Gastrocnemius medialis (tissue), 4 donors: ENCODE measurements at regions not wholly inside any gene's neighbourhood (a gene's known extent, or its start where the extent isn't known, plus 50 kb on each side); places are given as distances from the start of the nearest gene placed in this dataset.

ENCODE experiments used
- ATAC-seq, 2 donors: fragments of 150-250 bp; one replicate each; pipeline ENCODE4 v1.9.1; 2016
- DNase-seq, 2 donors: peaks; one replicate each; pipeline ENCODE4 v3.0.0-alpha.2; 2019
- H3K27ac ChIP-seq, 4 donors: fragments of 200-600 bp; sonication (generic); 1 replicate in 1 of 4; 2 replicates in 3 of 4; pipeline ENCODE4 v1.5.1; 2016 to 2018; ENCODE audit warnings: mild to moderate bottlenecking in 2 of 4, moderate library complexity in 1 of 4
- H3K27me3 ChIP-seq, 3 donors: fragments of 200-600 bp; sonication (generic) in 2 of 3; 1 replicate in 1 of 3; 2 replicates in 2 of 3; pipeline versions ENCODE4 v1.5.1 to v1.6.0; 2016 to 2019; ENCODE audit warnings: mild to moderate bottlenecking in 1 of 3, moderate library complexity in 1 of 3
- H3K36me3 ChIP-seq, 2 donors: fragments of 200-600 bp; sonication (generic) in 1 of 2; one replicate each; pipeline ENCODE4 v1.5.1; 2017 to 2018
- H3K4me1 ChIP-seq, 2 donors: fragments of 200-600 bp; sonication (generic) in 1 of 2; one replicate each; pipeline ENCODE4 v1.5.1; 2016 to 2017; ENCODE audit warnings: mild to moderate bottlenecking in 2 of 2
- H3K4me3 ChIP-seq, 4 donors: fragments of 200-600 bp; sonication (generic) in 3 of 4; 1 replicate in 1 of 4; 2 replicates in 3 of 4; pipeline ENCODE4 v1.5.1; 2016 to 2019; ENCODE audit warnings: mild to moderate bottlenecking in 2 of 4
- H3K9me3 ChIP-seq, 3 donors: fragments of 200-600 bp; sonication (generic) in 2 of 3; 1 replicate in 1 of 3; 2 replicates in 2 of 3; pipeline ENCODE4 v1.5.1; 2016 to 2019
- CTCF ChIP-seq, 5 experiments: fragments of 450-650 bp in 3 of 5; fragments of 200-600 bp in 2 of 5; sonication (generic) in 2 of 5; IDR thresholded peaks in 4 of 5; conservative IDR thresholded peaks in 1 of 5; 1 replicate in 4 of 5; 2 replicates in 1 of 5; pipeline ENCODE4 v1.5.1; 2016 to 2019; ENCODE audit warnings: antibody characterized with exemption in 5 of 5, mild to moderate bottlenecking in 3 of 5, moderate library complexity in 3 of 5
- POLR2A ChIP-seq, 2 donors: fragments of 450-650 bp; IDR thresholded peaks; one replicate each; pipeline ENCODE4 v1.6.1; 2017; ENCODE audit warnings: antibody characterized with exemption in 2 of 2, mild to moderate bottlenecking in 2 of 2, moderate library complexity in 2 of 2
- in situ Hi-C, 4 donors: fragments of 200-750 bp; cut with MboI; loops; one replicate each; pipeline versions ENCODE4 v1.15.0 to v1.8.0; 2017; ENCODE audit warnings: low sequenced_read_pairs in 4 of 4
- intact Hi-C: fragments of 100-400 bp; cut with DNase I; formaldehyde crosslinking; loops from one replicate; pipeline ENCODE4 v1.15.1; 2023; ENCODE audit warnings: low total_unique reads

GRCh38 chrX:122566401-122566800 is 617.7 kb upstream of the GRIA3 start:
- DNase-seq (no peak), ATAC-seq (no peak)
- no peak overlapping the region for H3K27ac ChIP-seq
- TF ChIP-seq CTCF (IDR thresholded peaks at IDR 0.05 in 4 of 5, conservative IDR thresholded peaks at IDR 0.05 in 1 of 5) (no peak), POLR2A (IDR thresholded peaks at IDR 0.05) (no peak)
- no peak overlapping the region for H3K4me3 ChIP-seq
- in situ Hi-C loops (no loop called here), intact Hi-C loops (no loop called here)
- no peaks in the 10 kb centered on the region for H3K27me3 ChIP-seq
- no peaks in the 10 kb centered on the region for H3K9me3 ChIP-seq
- no peaks in the 10 kb centered on the region for H3K4me1 ChIP-seq
- H3K36me3 ChIP-seq: no peaks in the 10 kb centered on the region

- ATAC-seq: no peak
- no peaks in the 10 kb centered on the region for H3K4me1 ChIP-seq
- DNase-seq: no peak
- no peaks in the 10 kb centered on the region for H3K36me3 ChIP-seq
- no peaks in the 10 kb centered on the region for H3K9me3 ChIP-seq
- no peak overlapping the region for H3K4me3 ChIP-seq
- intact Hi-C loops: no loop called here
- in situ Hi-C loops: no loop called here
- no peaks in the 10 kb centered on the region for H3K27me3 ChIP-seq
- TF ChIP-seq POLR2A (IDR thresholded peaks at IDR 0.05) (no peak), CTCF (IDR thresholded peaks at IDR 0.05 in 4 of 5, conservative IDR thresholded peaks at IDR 0.05 in 1 of 5) (no peak)
- no peak overlapping the region for H3K27ac ChIP-seq
Measured at GRCh38 chrX:122567911-122568310, 616.2 kb upstream of the GRIA3 start.

- H3K36me3 ChIP-seq: no peaks in the 10 kb centered on the region
- DNase-seq (no peak), ATAC-seq (no peak)
- no peak overlapping the region for H3K27ac ChIP-seq
- H3K4me3 ChIP-seq: no peak overlapping the region
- in situ Hi-C loops (no loop called here), intact Hi-C loops (loop anchor here (10.0 kb wide), 1 partner anchor 378 kb away; no protein-coding TSS in a partner anchor)
- TF ChIP-seq CTCF (IDR thresholded peaks at IDR 0.05 in 4 of 5, conservative IDR thresholded peaks at IDR 0.05 in 1 of 5): no peak
- no peak for TF ChIP-seq POLR2A (IDR thresholded peaks at IDR 0.05)
- no peaks in the 10 kb centered on the region for H3K9me3 ChIP-seq
- H3K27me3 ChIP-seq: no peaks in the 10 kb centered on the region
- no peaks in the 10 kb centered on the region for H3K4me1 ChIP-seq
Measured at GRCh38 chrX:122572461-122572860, 611.6 kb upstream of the GRIA3 start.

- DNase-seq: no peak
- no peak for TF ChIP-seq CTCF (IDR thresholded peaks at IDR 0.05 in 4 of 5, conservative IDR thresholded peaks at IDR 0.05 in 1 of 5)
- no peak for TF ChIP-seq POLR2A (IDR thresholded peaks at IDR 0.05)
- H3K36me3 ChIP-seq: no peaks in the 10 kb centered on the region
- in situ Hi-C loops: no loop called here
- no peaks in the 10 kb centered on the region for H3K4me1 ChIP-seq
- intact Hi-C loops: loop anchor here (10.0 kb wide), 1 partner anchor 384 kb away; no protein-coding TSS in a partner anchor
- no peaks in the 10 kb centered on the region for H3K27me3 ChIP-seq
- H3K27ac ChIP-seq: no peak overlapping the region
- H3K9me3 ChIP-seq: no peaks in the 10 kb centered on the region
- ATAC-seq: no peak
- no peak overlapping the region for H3K4me3 ChIP-seq
Measured at GRCh38 chrX:122579036-122579435, 605.0 kb upstream of the GRIA3 start.

- no peak for ATAC-seq
- Histone ChIP-seq H3K4me1 (no peaks in the 10 kb centered on the region), H3K36me3 (no peaks in the 10 kb centered on the region), H3K4me3 (no peak overlapping the region), H3K9me3 (no peaks in the 10 kb centered on the region), H3K27me3 (no peaks in the 10 kb centered on the region), H3K27ac (no peak overlapping the region)
- intact Hi-C loops: loop anchor here (10.0 kb wide), 1 partner anchor 385 kb away; no protein-coding TSS in a partner anchor
- TF ChIP-seq CTCF (IDR thresholded peaks at IDR 0.05 in 4 of 5, conservative IDR thresholded peaks at IDR 0.05 in 1 of 5) (no peak), POLR2A (IDR thresholded peaks at IDR 0.05) (no peak)
- in situ Hi-C loops: no loop called here
- DNase-seq: no peak
Measured at GRCh38 chrX:122579526-122579925, 604.6 kb upstream of the GRIA3 start.
